ENCODE measurements at regions not wholly inside any gene's neighbourhood (a gene's known extent, or its start where the extent isn't known, plus 50 kb on each side); places are given as distances from the start of the nearest gene placed in this dataset.

- no peak overlapping the region for H3K4me3 ChIP-seq
- DNase-seq (ENCODE audit: low spot score) = no peak
- TF ChIP-seq CTCF (IDR thresholded peaks at IDR 0.05) = no peak
- no peak overlapping the region for H3K27ac ChIP-seq
These were observed 371.9 kb upstream of the PITX2 start for GRCh38 chr4:110994781-110995180.

- no peak for TF ChIP-seq CTCF (IDR thresholded peaks at IDR 0.05)
- DNase-seq (ENCODE audit: low spot score) = no peak
- no peak overlapping the region for H3K27ac ChIP-seq
- H3K4me3 ChIP-seq = no peak overlapping the region
These were observed 375.4 kb upstream of the PITX2 start for GRCh38 chr4:110998320-110998719.

GRCh38 chr4:111011458-111011857 is 388.6 kb upstream of the PITX2 start:
- DNase-seq (ENCODE audit: low spot score) = no peak
- no peak overlapping the region for H3K4me3 ChIP-seq
- no peak for TF ChIP-seq CTCF (IDR thresholded peaks at IDR 0.05)
- no peak overlapping the region for H3K27ac ChIP-seq

GRCh38 chr4:111013846-111014245 is 391.0 kb upstream of the PITX2 start:
- no peak for TF ChIP-seq CTCF (IDR thresholded peaks at IDR 0.05)
- Histone ChIP-seq H3K27ac (no peak overlapping the region), H3K4me3 (no peak overlapping the region)
- DNase-seq (ENCODE audit: low spot score) = no peak

- no peak overlapping the region for H3K27ac ChIP-seq
- TF ChIP-seq CTCF (IDR thresholded peaks at IDR 0.05) = no peak
- DNase-seq (ENCODE audit: low spot score) = no peak
- no peak overlapping the region for H3K4me3 ChIP-seq
These were observed 391.7 kb upstream of the PITX2 start for GRCh38 chr4:111014537-111014936.

GRCh38 chr4:111016416-111016815 is 393.5 kb upstream of the PITX2 start:
- no peak for DNase-seq (ENCODE audit: low spot score)
- H3K27ac ChIP-seq = no peak overlapping the region
- no peak for TF ChIP-seq CTCF (IDR thresholded peaks at IDR 0.05)
- H3K4me3 ChIP-seq = no peak overlapping the region

GRCh38 chr4:111018216-111018615 is 395.3 kb upstream of the PITX2 start:
- Histone ChIP-seq H3K27ac (no peak overlapping the region), H3K4me3 (no peak overlapping the region)
- DNase-seq (ENCODE audit: low spot score) = no peak

More at GRCh38 chr4:111018216-111018615, 395.3 kb upstream of the PITX2 start:
- no peak for TF ChIP-seq CTCF (IDR thresholded peaks at IDR 0.05)
